PC-3 (cell line): ENCODE measurements at regions not wholly inside any gene's neighbourhood (a gene's known extent, or its start where the extent isn't known, plus 50 kb on each side); places are given as distances from the start of the nearest gene placed in this dataset.

Source experiments
- ATAC-seq: fragments of 200-7000 bp; cut with Tn5 transposase; 2 replicates; pipeline ENCODE4 v1.9.1; 2020; ENCODE audit warnings: mild to moderate bottlenecking, moderate library complexity
- BruUV-seq: library from RNA; stranded (reverse); fragments of 400-500 nt; replicated peaks from 2 replicates; lab custom pipeline; 2021; lab: Mats Ljungman, UMichigan
- CTCF ChIA-PET: fragments of 300-600 bp; sonication (Branson Sonifier 250); formaldehyde crosslinking; loops from one replicate; lab custom pipeline; 2022; ENCODE audit warnings: antibody characterized with exemption; lab: Charles Lee
- POLR2A ChIA-PET: fragments of 300-600 bp; sonication (Branson Sonifier 250); formaldehyde crosslinking; loops from one replicate; lab custom pipeline; 2022; ENCODE audit warnings: antibody characterized with exemption; ENCODE audit not compliant: unreplicated experiment; lab: Charles Lee
- DNase-seq: peaks from one replicate; pipeline ENCODE4 v3.0.0-alpha.2; 2015
- H2AFZ ChIP-seq: fragments of 300-600 bp; sonication (generic); 2 replicates; pipeline ENCODE4 v1.6.0; 2016; ENCODE audit warnings: antibody characterized with exemption, low read length
- H3F3A ChIP-seq: fragments of 300-600 bp; sonication (generic); one replicate; pipeline ENCODE4 v1.6.0; 2017; ENCODE audit warnings: antibody characterized with exemption, low read length, control low read depth, mild to moderate bottlenecking; ENCODE audit not compliant: unreplicated experiment
- H3K27ac ChIP-seq: fragments of 300-600 bp; sonication (generic); 2 replicates; pipeline ENCODE4 v1.5.1; 2016; ENCODE audit warnings: mild to moderate bottlenecking, low read length
- H3K27me3 ChIP-seq: fragments of 300-600 bp; sonication (generic); 2 replicates; pipeline ENCODE4 v1.6.1; 2016; ENCODE audit warnings: low read length, mixed read lengths
- H3K36me3 ChIP-seq: fragments of 300-600 bp; sonication (generic); 2 replicates; pipeline ENCODE4 v1.6.1; 2016; ENCODE audit warnings: low read depth, mixed run types, low read length, mixed read lengths
- H3K4me1 ChIP-seq: fragments of 300-600 bp; sonication (generic); 2 replicates; pipeline ENCODE4 v1.5.1; 2016; ENCODE audit warnings: low read length; ENCODE audit not compliant: insufficient read depth
- H3K4me2 ChIP-seq: fragments of 300-600 bp; sonication (generic); 2 replicates; pipeline ENCODE4 v1.6.0; 2016; ENCODE audit warnings: low read length
- H3K4me3 ChIP-seq: fragments of 300-600 bp; sonication (generic); 2 replicates; pipeline ENCODE4 v1.5.1; 2016; ENCODE audit warnings: mild to moderate bottlenecking, low read length, mixed read lengths
- H3K79me2 ChIP-seq: fragments of 300-600 bp; sonication (generic); 2 replicates; pipeline ENCODE4 v1.6.1; 2017; ENCODE audit warnings: low read length, mixed read lengths
- H3K9ac ChIP-seq: fragments of 300-600 bp; sonication (generic); 2 replicates; pipeline ENCODE4 v1.6.0; 2016; ENCODE audit warnings: mild to moderate bottlenecking, low read length
- H3K9me2 ChIP-seq: fragments of 300-600 bp; sonication (generic); replicated peaks from 2 replicates; pipeline ENCODE4 v1.6.1; 2016; ENCODE audit warnings: mixed run types, low read length, mixed read lengths
- H3K9me3 ChIP-seq: fragments of 300-600 bp; sonication (generic); 2 replicates; pipeline ENCODE4 v1.6.1; 2016; ENCODE audit warnings: low read length, mixed read lengths
- H4K20me1 ChIP-seq: fragments of 300-600 bp; sonication (generic); 2 replicates; pipeline ENCODE4 v1.6.1; 2016; ENCODE audit warnings: low read length, mixed read lengths
- CTCF ChIP-seq: fragments of 300-600 bp; sonication (generic); conservative IDR thresholded peaks from 2 replicates; pipeline ENCODE4 v1.5.1; 2017; ENCODE audit warnings: antibody characterized with exemption, low read depth, mild to moderate bottlenecking, low read length
- EZH2 ChIP-seq: fragments of 300-600 bp; sonication (generic); IDR thresholded peaks from one replicate; pipeline ENCODE4 v1.6.1; 2017; ENCODE audit warnings: antibody characterized with exemption, mild to moderate bottlenecking, low read length; ENCODE audit not compliant: unreplicated experiment
- EZH2phosphoT487 ChIP-seq: fragments of 300-600 bp; sonication (generic); IDR thresholded peaks from 2 replicates; pipeline ENCODE4 v1.6.1; 2018; ENCODE audit warnings: mild to moderate bottlenecking, antibody characterized with exemption, low read length, borderline replicate concordance
- intact Hi-C: fragments of 100-400 bp; cut with micrococcal nuclease; formaldehyde crosslinking; loops from 2 replicates; pipeline ENCODE4 v1.9.0; 2023

DNA sequence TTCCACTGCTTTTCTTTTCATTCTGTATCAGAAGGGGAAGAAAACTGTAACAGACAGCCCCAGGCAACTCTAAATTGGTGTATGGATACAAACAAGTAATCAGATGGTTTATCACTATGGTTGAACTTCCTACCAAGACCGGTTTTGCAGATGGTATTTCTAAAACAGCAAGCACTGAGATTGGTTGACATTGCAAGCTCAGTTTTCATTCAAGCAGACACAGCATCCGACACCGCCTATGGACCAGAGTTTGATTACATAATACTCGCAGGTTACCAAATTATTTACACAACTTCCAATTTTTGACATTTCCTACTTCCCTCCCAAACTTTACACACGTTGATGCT, 209.9 kb downstream of the ALDH8A1 start:
- H3K4me2 ChIP-seq = no peak overlapping the region
- intact Hi-C loops = no loop called here
- no peaks in the 10 kb centered on the region for H4K20me1 ChIP-seq
- peaks cover 19% of the 10 kb centered on the region for H3K27me3 ChIP-seq
- ATAC-seq (no peak), DNase-seq (no peak)
- no peak overlapping the region for H3K27ac ChIP-seq
- CTCF ChIA-PET = no interaction called here
- TF ChIP-seq EZH2 (no peak), CTCF (no peak), EZH2phosphoT487 (no peak)
- H3F3A ChIP-seq = no peaks in the 10 kb centered on the region
- no peak overlapping the region for H3K4me3 ChIP-seq
- no peaks in the 10 kb centered on the region for H3K9me2 ChIP-seq
- no peaks in the 10 kb centered on the region for H3K9me3 ChIP-seq
- POLR2A ChIA-PET = no interaction called here
- no peaks in the 10 kb centered on the region for H3K36me3 ChIP-seq
- no peaks in the 10 kb centered on the region for H3K4me1 ChIP-seq
- no peak overlapping the region for H2AFZ ChIP-seq
- H3K79me2 ChIP-seq = no peaks in the 10 kb centered on the region
- no peak overlapping the region for H3K9ac ChIP-seq
- no TSS peak for BruUV-seq

- no peaks in the 10 kb centered on the region for H4K20me1 ChIP-seq
- no peak overlapping the region for H3K27ac ChIP-seq
- H3K4me3 ChIP-seq = no peak overlapping the region
- intact Hi-C loops = no loop called here
- TF ChIP-seq CTCF (no peak), EZH2phosphoT487 (no peak), EZH2 (no peak)
- ATAC-seq (no peak), DNase-seq (no peak)
- BruUV-seq = no TSS peak
- no peaks in the 10 kb centered on the region for H3K79me2 ChIP-seq
- ChIA-PET CTCF (no interaction called here), POLR2A (no interaction called here)
- no peak overlapping the region for H2AFZ ChIP-seq
- no peaks in the 10 kb centered on the region for H3K9me2 ChIP-seq
- H3K4me1 ChIP-seq = no peaks in the 10 kb centered on the region
- no peak overlapping the region for H3K9ac ChIP-seq
- H3K36me3 ChIP-seq = no peaks in the 10 kb centered on the region
- H3K4me2 ChIP-seq = no peak overlapping the region
- no peaks in the 10 kb centered on the region for H3F3A ChIP-seq
- no peaks in the 10 kb centered on the region for H3K9me3 ChIP-seq
- H3K27me3 ChIP-seq = peaks cover 19% of the 10 kb centered on the region
These were observed 210.4 kb downstream of the ALDH8A1 start for GRCh38 chr6:134739299-134740026.

DNA sequence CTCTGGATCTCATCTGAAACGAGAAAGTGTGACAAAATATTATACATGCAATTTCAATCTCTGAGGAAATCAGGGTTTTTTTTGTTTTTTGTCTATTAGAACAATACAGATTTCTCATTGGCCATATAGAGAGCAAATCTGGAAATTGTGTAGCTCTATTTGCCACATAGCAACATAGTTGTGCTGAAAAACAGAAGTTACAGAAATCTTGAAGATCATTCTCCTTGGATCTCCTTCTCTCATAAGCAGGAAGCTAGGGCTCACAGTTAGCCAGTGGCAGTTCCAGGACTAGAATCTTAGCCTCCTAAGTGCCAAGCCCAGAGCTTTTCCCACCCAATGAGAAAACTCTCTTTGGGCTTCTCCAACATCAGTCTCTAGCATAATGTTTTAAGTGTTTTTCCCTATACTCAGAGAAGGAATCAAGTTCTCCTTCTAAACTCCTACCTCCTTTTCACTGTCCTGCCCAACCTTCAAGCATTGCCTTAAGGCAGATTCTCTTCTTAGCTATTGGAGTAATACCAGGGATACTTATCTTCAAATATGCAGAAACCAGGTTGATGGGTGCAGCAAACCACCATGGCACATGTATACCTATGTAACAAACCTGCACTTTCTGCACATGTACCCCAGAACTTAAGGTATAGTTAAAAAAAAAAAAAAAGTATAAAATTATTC, 211.6 kb downstream of the ALDH8A1 start:
- BruUV-seq = no TSS peak
- no peak for TF ChIP-seq CTCF
- no peak for TF ChIP-seq EZH2phosphoT487
- no peak overlapping the region for H2AFZ ChIP-seq
- no peak overlapping the region for H3K4me3 ChIP-seq
- H4K20me1 ChIP-seq = no peaks in the 10 kb centered on the region
- ChIA-PET CTCF (no interaction called here), POLR2A (no interaction called here)
- H3K9me2 ChIP-seq = no peaks in the 10 kb centered on the region
- no peak overlapping the region for H3K4me2 ChIP-seq
- H3K4me1 ChIP-seq = no peaks in the 10 kb centered on the region
- intact Hi-C loops = no loop called here
- H3K79me2 ChIP-seq = no peaks in the 10 kb centered on the region
- no peak for DNase-seq
- H3K9ac ChIP-seq = no peak overlapping the region
- ATAC-seq = no peak
- no peak overlapping the region for H3K27ac ChIP-seq
- H3K36me3 ChIP-seq = no peaks in the 10 kb centered on the region
- H3K27me3 ChIP-seq = peaks cover 8% of the 10 kb centered on the region
- H3K9me3 ChIP-seq = no peaks in the 10 kb centered on the region
- H3F3A ChIP-seq = no peaks in the 10 kb centered on the region
